ENCODE measurements at regions not wholly inside any gene's neighbourhood (a gene's known extent, or its start where the extent isn't known, plus 50 kb on each side); places are given as distances from the start of the nearest gene placed in this dataset.

DNA sequence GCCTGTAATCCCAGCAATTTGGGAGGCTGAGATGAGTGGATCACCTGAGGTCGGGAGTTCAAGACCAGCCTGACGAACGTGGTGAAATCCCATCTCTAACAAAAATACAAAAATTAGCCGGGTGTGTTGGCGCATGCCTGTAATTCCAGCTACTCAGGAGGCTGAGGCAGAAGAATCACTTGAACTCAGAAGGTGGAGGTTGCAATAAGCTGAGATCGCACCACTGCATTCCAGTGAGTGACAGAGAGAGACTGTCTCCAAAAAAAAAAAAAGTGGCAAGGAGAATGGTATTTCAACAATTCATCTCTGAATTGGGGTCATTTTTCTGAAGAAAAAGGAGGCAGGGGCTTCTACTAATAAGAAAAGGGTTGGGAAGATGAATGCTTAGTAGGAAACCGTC lies 111.5 kb upstream of the NHSL1 start:
- DNase-seq, result no peak

DNA sequence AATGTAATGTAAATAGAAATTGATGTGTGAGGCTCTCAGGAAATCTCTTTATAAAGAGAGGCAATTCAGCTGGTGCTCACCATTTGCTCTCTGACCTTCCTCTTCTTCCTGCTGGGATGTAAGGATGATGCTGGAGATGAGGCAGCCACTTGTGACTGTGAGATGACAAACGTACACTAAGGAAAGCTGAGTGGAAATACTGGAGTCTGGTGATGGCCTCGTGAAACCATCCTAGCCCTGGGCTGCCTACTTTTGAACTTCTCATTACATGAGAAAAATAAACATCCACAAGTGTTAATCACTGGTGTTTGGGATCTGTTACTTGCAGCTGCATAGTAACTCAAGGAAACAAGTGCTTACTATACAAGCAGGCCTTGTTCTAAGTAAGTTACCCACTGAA lies 114.9 kb upstream of the NHSL1 start:
- no peak for DNase-seq

GRCh38 chr6:138618168-138618567 lies 118.9 kb upstream of the NHSL1 start:
- DNase-seq, result no peak

- no peak for DNase-seq
Measured at GRCh38 chr6:138620630-138621029, 121.3 kb upstream of the NHSL1 start.

- no peak for DNase-seq
Measured at GRCh38 chr6:138622967-138623366, 123.7 kb upstream of the NHSL1 start.

GRCh38 chr6:138631566-138631965 lies 132.3 kb upstream of the NHSL1 start:
- DNase-seq, result no peak

DNA sequence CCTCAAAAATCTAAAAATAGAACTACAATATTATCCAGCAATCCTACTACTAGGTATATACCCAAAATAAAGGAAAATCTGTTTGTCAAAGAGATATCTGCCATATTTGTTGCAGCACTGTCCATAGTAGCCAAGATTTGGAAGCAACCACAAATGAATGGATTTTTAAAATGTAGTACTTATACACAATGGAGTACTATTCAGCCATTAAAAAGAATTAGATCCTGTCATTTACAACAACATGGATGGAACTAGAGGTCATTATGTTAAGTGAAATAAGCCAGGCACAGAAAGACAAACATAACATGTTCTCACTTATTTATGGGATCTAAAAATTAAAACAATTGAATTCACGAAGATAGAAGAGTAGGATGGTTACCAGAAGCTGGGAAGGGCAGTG lies 135.7 kb upstream of the CCDC28A start:
- no peak for DNase-seq

DNA sequence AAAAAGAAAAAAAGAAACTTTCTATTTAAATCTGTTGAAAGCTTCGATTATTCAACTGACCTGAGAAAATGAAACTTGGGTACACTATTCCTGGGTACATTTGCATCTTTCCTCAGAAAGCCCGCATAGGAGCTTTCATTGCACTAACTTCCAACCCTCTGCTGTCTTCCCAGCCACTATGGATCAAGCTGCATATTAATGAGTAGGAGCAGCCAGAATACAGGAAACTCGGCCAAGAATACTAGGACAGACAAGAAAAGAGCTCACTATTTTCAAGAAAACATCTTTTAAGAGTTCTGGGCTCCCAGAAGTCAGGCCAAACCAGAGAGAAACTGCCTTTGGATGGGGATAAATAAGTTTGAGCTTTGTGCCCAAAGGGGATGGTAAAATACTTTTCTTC lies 135.0 kb upstream of the CCDC28A start:
- DNase-seq, result no peak

DNA sequence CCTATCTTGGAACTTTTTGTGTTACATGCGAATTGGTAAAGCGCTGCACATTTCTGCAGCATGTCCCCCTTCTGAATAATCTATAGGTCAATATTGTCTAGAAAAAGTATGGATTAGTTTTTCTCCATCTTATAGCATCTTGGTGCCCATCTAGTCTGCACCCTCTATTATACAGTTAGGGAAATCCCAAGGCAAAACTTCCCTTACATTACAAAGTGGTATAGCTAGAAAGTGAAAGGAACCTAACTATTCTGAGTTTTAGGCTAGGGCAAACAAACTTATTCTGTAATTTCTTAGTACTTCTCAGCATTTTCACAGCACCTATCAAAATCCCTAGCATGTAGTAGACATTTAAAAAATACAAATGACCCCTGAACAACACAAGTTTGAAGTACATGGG lies 133.5 kb upstream of the CCDC28A start:
- no peak for DNase-seq

DNA sequence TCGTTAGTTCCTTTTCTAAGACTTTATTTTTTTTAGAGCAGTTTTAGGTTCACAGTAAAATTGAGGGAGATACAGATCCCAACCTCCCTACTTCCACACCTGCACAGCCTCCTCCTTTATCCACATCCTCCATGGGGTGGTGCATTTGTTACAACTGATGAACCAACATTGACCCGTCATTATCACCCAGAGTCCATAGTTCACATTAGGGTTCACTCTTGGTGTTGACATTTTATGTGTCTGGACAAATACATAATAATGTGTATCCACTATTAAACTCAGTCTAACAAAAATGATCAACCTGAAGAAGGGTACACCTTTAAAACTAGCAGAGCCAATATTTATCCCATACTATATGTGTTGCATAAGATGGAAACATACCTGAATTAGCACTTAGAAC lies 130.4 kb upstream of the CCDC28A start:
- DNase-seq, result no peak

DNA sequence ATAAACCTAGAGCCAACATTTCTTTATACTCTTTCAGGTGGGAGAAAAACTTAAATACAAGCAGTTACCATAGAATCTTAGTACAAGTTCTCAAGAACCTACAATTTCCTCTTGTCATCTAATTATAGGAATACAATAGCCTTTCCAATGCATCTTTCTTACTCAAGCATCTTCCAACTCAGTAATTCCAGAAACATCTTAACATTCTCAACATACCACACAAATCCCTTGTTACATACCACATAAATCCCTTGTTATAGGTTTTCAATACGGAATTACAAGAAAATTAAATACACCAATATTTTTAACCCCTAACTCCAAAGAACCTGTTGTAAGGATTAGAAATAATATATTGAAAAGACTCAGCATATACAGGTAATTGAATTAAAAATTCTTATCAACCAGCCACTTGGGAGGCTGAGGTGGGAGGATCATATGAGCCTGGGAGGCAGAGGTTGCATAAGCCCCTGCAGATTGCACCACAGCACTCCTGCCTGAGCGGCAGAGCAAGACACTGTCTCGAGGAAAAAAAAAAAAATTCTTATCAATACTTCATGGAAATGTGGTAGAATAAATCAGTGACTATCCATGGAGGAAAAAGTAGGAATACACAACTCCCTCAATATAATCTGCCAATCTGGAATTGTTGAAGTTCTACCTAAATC lies 127.5 kb upstream of the CCDC28A start:
- no peak for DNase-seq

DNA sequence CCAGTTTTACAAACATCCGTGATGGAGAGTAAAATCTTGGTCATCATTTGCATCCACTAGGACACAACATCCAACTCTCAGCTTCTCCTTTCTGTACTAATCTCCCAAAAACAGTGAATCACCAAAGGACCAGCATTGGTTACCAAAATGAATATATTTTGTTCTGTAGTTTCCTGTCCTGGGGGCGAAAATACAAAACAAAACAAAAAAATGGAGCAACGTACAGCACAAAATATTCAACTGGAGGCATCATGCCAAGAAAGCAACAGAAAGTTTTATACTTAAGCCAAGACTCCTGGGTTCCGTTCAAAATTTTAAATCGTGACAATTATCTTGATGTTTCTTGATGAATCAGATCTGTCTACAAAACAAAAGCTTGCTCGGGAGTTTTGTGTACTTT lies 126.6 kb upstream of the CCDC28A start:
- no peak for DNase-seq

DNA sequence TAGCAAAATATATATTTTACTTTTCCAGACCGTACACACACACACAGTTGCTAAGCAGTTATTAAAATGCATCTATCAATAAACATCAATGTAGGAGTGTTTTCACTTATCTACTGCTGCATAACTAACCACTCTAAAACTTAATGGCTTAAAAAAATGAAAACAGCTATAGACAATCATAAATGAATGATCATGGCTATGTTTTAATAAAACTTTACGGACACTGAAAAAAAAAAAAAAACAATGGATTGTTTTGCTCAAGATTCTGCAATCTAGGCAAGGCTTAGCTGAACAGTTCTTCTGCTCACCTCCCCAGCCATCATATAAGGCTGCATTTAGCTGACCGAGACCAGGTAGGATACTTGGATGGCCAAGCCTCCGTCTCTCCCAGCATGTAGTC lies 125.4 kb upstream of the CCDC28A start:
- DNase-seq, result no peak

- no peak for DNase-seq
Measured at GRCh38 chr6:138651491-138651890, 122.1 kb upstream of the CCDC28A start.

DNA sequence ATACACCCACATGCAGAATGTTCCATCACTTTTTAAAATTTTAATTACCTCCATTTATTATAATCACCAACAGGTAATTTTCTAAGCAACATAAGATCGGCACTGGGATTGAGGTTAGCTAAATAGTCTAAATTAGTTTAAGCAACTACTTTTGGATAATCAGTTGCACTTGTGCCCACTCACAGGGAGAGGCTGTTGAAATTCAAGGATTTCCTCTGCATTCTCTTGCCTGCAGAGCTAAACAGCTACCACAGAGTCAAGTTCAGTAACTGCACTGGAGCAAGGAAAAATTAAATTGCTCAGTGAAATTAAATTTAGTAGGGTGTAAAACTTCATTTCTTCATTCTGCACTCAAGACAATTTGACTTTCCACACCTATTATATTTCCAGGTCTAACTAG lies 120.7 kb upstream of the CCDC28A start:
- no peak for DNase-seq

DNA sequence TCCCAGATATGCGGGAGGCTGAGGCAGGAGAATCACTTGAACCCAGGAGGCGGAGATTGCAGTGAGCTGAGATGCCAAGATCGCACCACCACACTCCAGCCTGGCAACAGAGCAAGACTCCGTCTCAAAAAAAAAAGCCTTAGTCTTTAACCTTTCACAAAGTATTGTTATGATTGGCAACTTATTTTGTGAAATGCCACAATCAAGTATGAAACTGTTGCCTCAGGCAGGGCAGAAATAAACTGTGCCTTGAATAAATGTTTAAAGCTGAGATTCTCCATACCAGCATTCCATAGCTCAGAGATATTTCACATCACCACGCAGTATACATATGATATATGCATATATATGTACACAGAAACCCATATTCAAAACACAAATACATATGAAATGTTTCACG lies 120.1 kb upstream of the CCDC28A start:
- DNase-seq, result no peak

GRCh38 chr6:138654715-138655634 lies 118.6 kb upstream of the CCDC28A start:
- DNase-seq, result no peak

DNA sequence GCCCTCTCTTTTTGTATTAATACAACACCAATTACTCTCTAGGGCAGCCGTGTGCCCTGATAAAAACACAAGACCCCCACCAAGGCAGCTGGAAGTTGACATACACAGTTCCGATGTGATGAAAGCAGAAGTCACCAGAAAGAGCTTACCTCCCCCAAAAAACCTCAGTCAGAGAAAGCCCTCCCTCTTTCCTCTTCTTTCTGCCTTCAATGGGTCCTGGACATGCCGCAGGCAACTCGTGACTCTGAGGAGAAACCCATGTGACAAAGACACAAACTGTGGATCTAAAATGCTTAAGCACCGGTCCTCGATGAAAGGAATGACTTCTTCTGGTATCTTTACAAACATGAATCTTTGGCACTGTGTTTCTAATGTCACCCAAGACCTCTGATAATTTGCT lies 117.7 kb upstream of the CCDC28A start:
- no peak for DNase-seq

DNA sequence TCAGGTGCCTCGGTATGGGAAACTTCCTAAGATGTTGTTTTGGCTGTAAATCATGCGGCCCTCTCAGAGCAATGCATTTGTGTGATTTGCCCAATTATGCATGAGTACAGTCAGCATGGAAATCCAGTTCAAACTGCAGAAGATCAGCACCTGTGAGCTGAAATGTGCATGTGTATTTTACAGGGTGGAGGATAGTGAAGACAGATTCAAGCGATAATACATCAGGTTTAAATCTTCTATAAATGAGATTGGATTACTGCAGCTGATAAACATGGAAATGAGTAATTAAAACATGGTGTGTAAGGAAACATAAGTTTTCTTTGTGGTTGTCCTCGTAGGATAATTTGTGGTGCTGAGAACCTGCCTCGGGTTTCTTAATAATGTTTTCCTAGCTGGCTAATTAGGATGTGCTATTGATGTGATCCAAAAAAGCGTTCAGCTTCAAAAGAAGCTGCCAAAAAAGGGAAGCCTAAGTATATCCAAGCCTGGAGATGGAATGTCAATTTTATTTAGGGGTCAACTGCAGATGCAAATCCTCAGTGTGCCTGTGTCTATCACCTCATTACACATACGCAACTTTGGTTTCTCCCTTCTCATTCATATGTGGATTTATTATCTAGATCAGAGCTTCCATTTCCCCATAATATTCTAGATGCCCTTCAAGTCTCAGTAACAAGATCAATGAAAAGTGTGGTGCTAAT lies 117.1 kb upstream of the CCDC28A start:
- no peak for DNase-seq

DNA sequence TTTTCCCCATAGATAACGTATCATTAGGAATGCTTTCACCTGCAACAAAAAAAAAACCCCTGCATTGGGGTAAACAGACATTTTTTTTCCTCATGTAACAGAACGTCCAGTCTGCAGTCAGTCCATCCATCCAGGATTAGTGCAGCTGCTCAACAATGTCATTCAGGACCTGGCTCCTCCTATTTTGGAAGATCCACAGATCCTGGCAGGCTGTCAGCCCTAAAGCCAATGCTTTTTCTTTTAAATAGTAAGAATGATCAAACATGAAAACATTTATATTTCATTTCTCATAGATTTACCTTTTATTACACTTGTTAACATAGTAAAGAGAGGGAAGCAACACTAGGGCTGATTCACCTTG lies 116.5 kb upstream of the CCDC28A start:
- no peak for DNase-seq

GRCh38 chr6:138659998-138660397 lies 113.6 kb upstream of the CCDC28A start:
- no peak for DNase-seq

DNA sequence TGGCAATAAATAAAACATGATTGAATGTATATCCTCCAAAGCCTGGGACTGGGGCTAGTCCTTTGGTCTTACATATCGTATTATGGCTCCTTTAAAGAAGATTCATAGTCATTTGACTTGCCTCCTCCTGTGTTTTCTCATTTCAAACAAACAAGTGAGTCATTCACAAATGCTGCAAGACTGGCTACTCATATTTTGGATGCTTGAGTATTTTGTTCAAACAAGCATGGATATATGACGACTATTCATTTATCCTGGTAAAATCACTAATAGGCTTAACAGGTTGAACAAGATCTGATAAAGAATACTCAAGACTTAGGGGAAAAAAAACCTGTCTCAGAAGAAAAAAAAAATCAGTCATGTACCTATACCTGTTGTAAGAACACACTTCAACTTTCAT lies 111.1 kb upstream of the CCDC28A start:
- no peak for DNase-seq

- no peak for DNase-seq
Measured at GRCh38 chr6:138663892-138664291, 109.7 kb upstream of the CCDC28A start.

DNA sequence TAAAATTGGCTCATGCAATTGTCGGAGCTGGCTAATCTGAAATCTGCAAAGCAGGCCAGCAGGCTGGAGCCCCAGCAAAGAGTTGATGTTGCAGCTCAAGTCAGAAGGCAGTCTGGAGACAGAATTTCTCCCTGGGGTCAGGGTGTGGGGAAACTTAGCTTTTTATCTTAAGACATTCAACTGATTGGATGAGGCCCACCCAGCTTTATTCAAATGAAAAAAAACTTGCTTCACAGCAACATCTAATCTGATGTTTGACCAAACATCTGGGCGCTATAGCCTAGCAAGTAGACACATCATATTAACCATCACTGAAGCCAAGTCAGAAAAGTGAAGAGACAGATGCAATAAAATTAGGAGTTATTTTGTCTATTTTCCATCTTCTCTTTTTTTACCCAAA lies 108.8 kb upstream of the CCDC28A start:
- DNase-seq, result no peak
